ENCODE measurements at regions not wholly inside any gene's neighbourhood (a gene's known extent, or its start where the extent isn't known, plus 50 kb on each side); places are given as distances from the start of the nearest gene placed in this dataset.
"Not testable (repeated sequence)": the region's sequence is repeated elsewhere in the genome, so short reads cannot be mapped to it uniquely, and the experiment has no call there.

DNA sequence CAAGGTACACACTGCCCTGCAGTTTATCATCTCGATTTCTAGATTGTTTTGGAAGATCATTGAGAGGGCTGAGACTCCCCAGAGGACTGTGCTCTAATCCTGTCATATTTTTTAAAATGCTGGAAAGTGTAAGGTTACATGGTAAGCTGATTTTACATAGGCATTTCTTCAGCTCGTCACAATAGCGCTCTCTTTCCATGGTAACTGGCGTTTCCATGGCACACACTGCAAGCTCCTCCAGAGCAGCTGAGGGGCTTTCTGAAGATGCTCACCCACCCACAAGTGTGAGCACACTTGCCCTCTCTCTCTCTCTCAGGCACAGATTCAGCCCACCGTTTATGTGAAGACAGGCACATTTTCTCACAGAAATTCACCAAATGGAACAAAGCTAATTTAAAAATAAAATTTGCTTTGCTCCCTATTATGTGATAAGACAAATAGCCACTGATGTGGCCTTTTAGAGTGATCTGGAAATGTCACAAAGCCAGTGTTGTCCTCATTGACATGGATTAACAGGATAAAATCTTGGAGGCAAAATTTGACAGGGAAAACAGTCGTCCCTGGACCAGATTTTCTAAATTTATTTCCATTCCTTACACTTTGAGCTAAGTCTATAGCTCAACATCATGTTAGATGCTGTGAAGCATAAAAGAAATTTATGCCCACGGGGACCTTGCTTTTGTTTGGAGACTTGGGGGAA is 421.5 kb downstream of the RWDD3 start:
- Histone ChIP-seq H3K36me3 (no peaks in the 10 kb centered on the region), H3K4me3 (no peak overlapping the region), H3K27ac (no peak overlapping the region), H3K9me3 (no peaks in the 10 kb centered on the region), H3K4me1 (no peaks in the 10 kb centered on the region), H3K27me3 (no peaks in the 10 kb centered on the region)
- WGBS, 2 donors, result 66 to 68% methylated on average over 7 of the region's 7 CpGs
- no peak for TF ChIP-seq POLR2A (IDR thresholded peaks at IDR 0.05)
- TF ChIP-seq, protein P1, sequence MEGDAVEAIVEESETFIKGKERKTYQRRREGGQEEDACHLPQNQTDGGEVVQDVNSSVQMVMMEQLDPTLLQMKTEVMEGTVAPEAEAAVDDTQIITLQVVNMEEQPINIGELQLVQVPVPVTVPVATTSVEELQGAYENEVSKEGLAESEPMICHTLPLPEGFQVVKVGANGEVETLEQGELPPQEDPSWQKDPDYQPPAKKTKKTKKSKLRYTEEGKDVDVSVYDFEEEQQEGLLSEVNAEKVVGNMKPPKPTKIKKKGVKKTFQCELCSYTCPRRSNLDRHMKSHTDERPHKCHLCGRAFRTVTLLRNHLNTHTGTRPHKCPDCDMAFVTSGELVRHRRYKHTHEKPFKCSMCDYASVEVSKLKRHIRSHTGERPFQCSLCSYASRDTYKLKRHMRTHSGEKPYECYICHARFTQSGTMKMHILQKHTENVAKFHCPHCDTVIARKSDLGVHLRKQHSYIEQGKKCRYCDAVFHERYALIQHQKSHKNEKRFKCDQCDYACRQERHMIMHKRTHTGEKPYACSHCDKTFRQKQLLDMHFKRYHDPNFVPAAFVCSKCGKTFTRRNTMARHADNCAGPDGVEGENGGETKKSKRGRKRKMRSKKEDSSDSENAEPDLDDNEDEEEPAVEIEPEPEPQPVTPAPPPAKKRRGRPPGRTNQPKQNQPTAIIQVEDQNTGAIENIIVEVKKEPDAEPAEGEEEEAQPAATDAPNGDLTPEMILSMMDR (IDR thresholded peaks at IDR 0.05), result no peak
- no peak for DNase-seq
- intact Hi-C loops (cut with DNase I), result no loop called here

- intact Hi-C loops (cut with DNase I), result no loop called here
- Histone ChIP-seq H3K27me3 (no peaks in the 10 kb centered on the region), H3K36me3 (no peaks in the 10 kb centered on the region), H3K4me1 (no peaks in the 10 kb centered on the region), H3K27ac (no peak overlapping the region), H3K4me3 (no peak overlapping the region), H3K9me3 (no peaks in the 10 kb centered on the region)
- DNase-seq, result no peak
- 79 to 91% methylated on average over 4 of the region's 4 CpGs for WGBS, 2 donors
- TF ChIP-seq, protein P1 (IDR thresholded peaks at IDR 0.05), result no peak
- no peak for TF ChIP-seq POLR2A (IDR thresholded peaks at IDR 0.05)
These were observed 423.2 kb downstream of the RWDD3 start for GRCh38 chr1:95657248-95657647.

DNA sequence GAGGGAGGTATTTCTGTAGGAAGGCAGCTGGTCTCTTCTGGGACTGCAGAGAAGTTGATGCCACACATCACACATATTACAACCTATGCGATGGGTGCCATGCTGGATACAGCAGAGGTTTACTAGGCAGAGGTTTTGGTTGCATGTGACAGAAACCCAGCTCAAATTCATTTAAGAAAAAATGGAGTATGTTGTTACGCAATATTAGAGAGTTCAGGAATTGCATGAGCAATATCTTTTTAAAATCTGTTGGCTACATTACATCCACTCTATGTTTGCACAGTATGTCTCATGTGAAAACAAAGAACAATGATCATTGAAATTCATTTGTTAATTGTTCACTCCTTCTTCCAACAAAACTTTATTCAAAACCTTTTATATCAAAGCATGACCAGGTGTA is 425.2 kb downstream of the RWDD3 start:
- H3K36me3 ChIP-seq, result no peaks in the 10 kb centered on the region
- H3K27ac ChIP-seq, result no peak overlapping the region
- no peak for TF ChIP-seq POLR2A (IDR thresholded peaks at IDR 0.05)
- TF ChIP-seq, protein P1 (IDR thresholded peaks at IDR 0.05), result no peak
- no peaks in the 10 kb centered on the region for H3K4me1 ChIP-seq
- H3K4me3 ChIP-seq, result no peak overlapping the region
- WGBS, 2 donors, result 88 to 92% methylated on average over 2 of the region's 2 CpGs
- no peaks in the 10 kb centered on the region for H3K27me3 ChIP-seq
- no peak for DNase-seq
- peaks cover 0 to 11% (median 10%) of the 10 kb centered on the region in 3 donors for H3K9me3 ChIP-seq
- intact Hi-C loops (cut with DNase I), result no loop called here

GRCh38 chr1:95659588-95659987 is 425.6 kb downstream of the RWDD3 start:
- H3K4me1 ChIP-seq, result no peaks in the 10 kb centered on the region
- WGBS, 2 donors, result 35 to 54% methylated on average over 4 of the region's 4 CpGs
- TF ChIP-seq, protein P1 (IDR thresholded peaks at IDR 0.05), result no peak
- no peak for TF ChIP-seq POLR2A (IDR thresholded peaks at IDR 0.05)
- no peaks in the 10 kb centered on the region for H3K36me3 ChIP-seq
- no peak overlapping the region for H3K4me3 ChIP-seq
- H3K9me3 ChIP-seq, result peaks cover 0 to 11% (median 10%) of the 10 kb centered on the region in 3 donors
- no peak overlapping the region for H3K27ac ChIP-seq
- intact Hi-C loops (cut with DNase I), result no loop called here
- no peaks in the 10 kb centered on the region for H3K27me3 ChIP-seq
- no peak for DNase-seq

- Histone ChIP-seq H3K4me1 (no peaks in the 10 kb centered on the region), H3K4me3 (no peak overlapping the region), H3K36me3 (no peaks in the 10 kb centered on the region), H3K27ac (no peak overlapping the region), H3K9me3 (peaks cover 0 to 11% (median 10%) of the 10 kb centered on the region in 3 donors), H3K27me3 (no peaks in the 10 kb centered on the region)
- 36 to 49% methylated on average over 2 of the region's 2 CpGs for WGBS, 2 donors
- TF ChIP-seq, protein P1 (IDR thresholded peaks at IDR 0.05), result no peak
- TF ChIP-seq POLR2A (IDR thresholded peaks at IDR 0.05), result no peak
- intact Hi-C loops (cut with DNase I), result no loop called here
- no peak for DNase-seq
These were observed 426.7 kb downstream of the RWDD3 start for GRCh38 chr1:95660736-95661135.

- H3K36me3 ChIP-seq; DNase-seq; H3K27ac ChIP-seq; H3K4me1 ChIP-seq; H3K27me3 ChIP-seq; H3K4me3 ChIP-seq; intact Hi-C loops (cut with DNase I): not testable (repeated sequence)
- 83 to 88% methylated on average over 6 to 8 of the region's 8 CpGs for WGBS, 2 donors
- peaks cover 0 to 11% (median 10%) of the 10 kb centered on the region in 3 donors for H3K9me3 ChIP-seq
These were observed 429.5 kb downstream of the RWDD3 start for GRCh38 chr1:95663530-95663929.
